DND-41 (cell line): ENCODE measurements at regions not wholly inside any gene's neighbourhood (a gene's known extent, or its start where the extent isn't known, plus 50 kb on each side); places are given as distances from the start of the nearest gene placed in this dataset.
"Not testable (repeated sequence)": the region's sequence is repeated elsewhere in the genome, so short reads cannot be mapped to it uniquely, and the experiment has no call there.

Experiments used
- ATAC-seq: fragments of 200-7000 bp; cut with Tn5 transposase; 3 replicates; pipeline ENCODE4 v1.9.1; 2021; ENCODE audit warnings: low read depth; ENCODE audit not compliant: insufficient read depth
- DNase-seq: peaks from one replicate; pipeline ENCODE4 v3.0.0-alpha.2; 2020
- H2AFZ ChIP-seq: 2 replicates; pipeline ENCODE4 v1.6.0; 2012; ENCODE audit warnings: low read depth, low read length
- H3K27ac ChIP-seq: 2 replicates; pipeline ENCODE4 v1.5.1; 2012; ENCODE audit warnings: low read length, inconsistent platforms
- H3K27me3 ChIP-seq: fragments of 200-600 bp; sonication (generic); 2 replicates; pipeline ENCODE4 v1.6.0; 2012; ENCODE audit warnings: low read length, mild to moderate bottlenecking, inconsistent platforms; ENCODE audit not compliant: insufficient read depth, poor library complexity
- H3K36me3 ChIP-seq: 2 replicates; pipeline ENCODE4 v1.5.1; 2012; ENCODE audit warnings: low read length, inconsistent platforms; ENCODE audit not compliant: insufficient read depth
- H3K4me1 ChIP-seq: 2 replicates; pipeline ENCODE4 v1.5.1; 2012; ENCODE audit warnings: mild to moderate bottlenecking, low read length; ENCODE audit not compliant: insufficient read depth
- H3K4me2 ChIP-seq: 2 replicates; pipeline ENCODE4 v1.6.0; 2012; ENCODE audit warnings: mild to moderate bottlenecking, moderate library complexity, low read length, inconsistent platforms; ENCODE audit not compliant: insufficient read depth
- H3K4me3 ChIP-seq, 2 experiments: fragments of 200-600 bp in 1 of 2; shearing (Covaris generic) in 1 of 2; 2 replicates each; pipeline ENCODE4 v1.5.1; 2012 to 2016; ENCODE audit warnings: inconsistent platforms in 2 of 2, low read length in 2 of 2, mild to moderate bottlenecking in 2 of 2, low read depth in 1 of 2, moderate library complexity in 1 of 2
- H3K79me2 ChIP-seq: 2 replicates; pipeline ENCODE4 v1.6.0; 2012; ENCODE audit warnings: low read length, inconsistent platforms; ENCODE audit not compliant: insufficient read depth
- H3K9ac ChIP-seq: 2 replicates; pipeline ENCODE4 v1.6.0; 2012; ENCODE audit warnings: low read depth, mild to moderate bottlenecking, inconsistent platforms, low read length, moderate library complexity
- H3K9me3 ChIP-seq: 2 replicates; pipeline ENCODE4 v1.5.1; 2012; ENCODE audit warnings: low read length, moderate library complexity, mild to moderate bottlenecking, inconsistent platforms; ENCODE audit not compliant: insufficient read depth, severe bottlenecking
- H4K20me1 ChIP-seq: 2 replicates; pipeline ENCODE4 v1.6.0; 2012; ENCODE audit warnings: low read length; ENCODE audit not compliant: insufficient read depth
- EZH2 ChIP-seq: IDR thresholded peaks from 3 replicates; pipeline ENCODE4 v1.6.1; 2012; ENCODE audit warnings: borderline replicate concordance, low read depth, mild to moderate bottlenecking, moderate library complexity, low read length, inconsistent platforms; ENCODE audit not compliant: severe bottlenecking
- TF ChIP-seq, protein P1 (sequence below): IDR thresholded peaks from 2 replicates; pipeline ENCODE4 v1.5.1; 2012; ENCODE audit warnings: borderline replicate concordance, low read length, moderate library complexity, mild to moderate bottlenecking; ENCODE audit not compliant: poor library complexity, severe bottlenecking; ENCODE audit errors: extremely low read depth

GRCh38 chr21:38115870-38116269, 140.9 kb upstream of the KCNJ15 start:
- no peaks in the 10 kb centered on the region for H4K20me1 ChIP-seq
- peaks cover 3% of the 10 kb centered on the region for H3K27me3 ChIP-seq
- no peak overlapping the region for H3K4me2 ChIP-seq
- H3K79me2 ChIP-seq = no peaks in the 10 kb centered on the region
- DNase-seq (no peak), ATAC-seq (no peak)
- no peaks in the 10 kb centered on the region for H3K4me1 ChIP-seq
- H3K36me3 ChIP-seq = no peaks in the 10 kb centered on the region
- no peak for TF ChIP-seq EZH2
- no peak overlapping the region for H3K27ac ChIP-seq
- H2AFZ ChIP-seq = no peak overlapping the region
- H3K9me3 ChIP-seq = no peaks in the 10 kb centered on the region
- no peak overlapping the region for H3K9ac ChIP-seq
- H3K4me3 ChIP-seq = no peak overlapping the region

DNA sequence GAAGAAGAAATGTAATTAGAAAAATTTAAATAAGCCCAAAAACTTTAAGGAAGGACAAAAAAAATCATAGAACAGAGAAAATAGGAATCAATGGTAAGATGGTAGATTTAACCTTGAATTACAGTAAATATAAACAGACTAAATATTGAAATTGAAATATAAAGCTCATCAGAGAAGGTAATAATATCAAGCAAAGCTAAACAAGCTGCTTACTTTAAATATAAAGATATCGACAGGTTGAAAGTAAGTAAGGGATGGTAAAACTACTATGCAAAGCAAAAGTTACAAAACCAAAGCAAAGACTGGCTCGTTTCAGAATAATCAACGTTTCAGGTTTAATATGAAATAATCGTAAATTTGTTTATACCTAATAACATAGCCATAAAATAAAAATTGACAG, 137.0 kb upstream of the KCNJ15 start:
- no peak overlapping the region for H3K27ac ChIP-seq
- no peaks in the 10 kb centered on the region for H3K79me2 ChIP-seq
- H2AFZ ChIP-seq = no peak overlapping the region
- no peaks in the 10 kb centered on the region for H3K36me3 ChIP-seq
- no peaks in the 10 kb centered on the region for H4K20me1 ChIP-seq
- no peaks in the 10 kb centered on the region for H3K4me1 ChIP-seq
- no peak overlapping the region for H3K4me3 ChIP-seq
- peaks cover 3% of the 10 kb centered on the region for H3K27me3 ChIP-seq
- TF ChIP-seq, protein P1, sequence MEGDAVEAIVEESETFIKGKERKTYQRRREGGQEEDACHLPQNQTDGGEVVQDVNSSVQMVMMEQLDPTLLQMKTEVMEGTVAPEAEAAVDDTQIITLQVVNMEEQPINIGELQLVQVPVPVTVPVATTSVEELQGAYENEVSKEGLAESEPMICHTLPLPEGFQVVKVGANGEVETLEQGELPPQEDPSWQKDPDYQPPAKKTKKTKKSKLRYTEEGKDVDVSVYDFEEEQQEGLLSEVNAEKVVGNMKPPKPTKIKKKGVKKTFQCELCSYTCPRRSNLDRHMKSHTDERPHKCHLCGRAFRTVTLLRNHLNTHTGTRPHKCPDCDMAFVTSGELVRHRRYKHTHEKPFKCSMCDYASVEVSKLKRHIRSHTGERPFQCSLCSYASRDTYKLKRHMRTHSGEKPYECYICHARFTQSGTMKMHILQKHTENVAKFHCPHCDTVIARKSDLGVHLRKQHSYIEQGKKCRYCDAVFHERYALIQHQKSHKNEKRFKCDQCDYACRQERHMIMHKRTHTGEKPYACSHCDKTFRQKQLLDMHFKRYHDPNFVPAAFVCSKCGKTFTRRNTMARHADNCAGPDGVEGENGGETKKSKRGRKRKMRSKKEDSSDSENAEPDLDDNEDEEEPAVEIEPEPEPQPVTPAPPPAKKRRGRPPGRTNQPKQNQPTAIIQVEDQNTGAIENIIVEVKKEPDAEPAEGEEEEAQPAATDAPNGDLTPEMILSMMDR = no peak
- no peak for TF ChIP-seq EZH2
- DNase-seq (no peak), ATAC-seq (no peak)
- no peak overlapping the region for H3K4me2 ChIP-seq
- no peaks in the 10 kb centered on the region for H3K9me3 ChIP-seq
- no peak overlapping the region for H3K9ac ChIP-seq

DNA sequence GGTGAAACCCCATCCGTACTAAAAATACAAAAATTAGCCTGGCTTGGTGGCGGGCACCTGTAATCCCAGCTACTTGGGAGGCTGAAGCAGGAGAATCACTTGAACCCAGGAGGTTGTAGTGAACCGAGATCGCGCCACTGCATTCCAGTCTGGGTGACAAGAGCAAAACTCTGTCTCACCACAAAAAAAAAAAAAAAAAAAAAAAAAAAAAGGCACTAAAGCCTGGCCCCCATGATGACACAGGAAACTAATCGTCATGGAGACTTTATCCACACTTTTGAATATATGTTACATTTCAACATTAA, 136.2 kb upstream of the KCNJ15 start:
- DNase-seq, H3K9me3 ChIP-seq, H3K4me1 ChIP-seq, H3K36me3 ChIP-seq, ATAC-seq, H3K4me2 ChIP-seq, H3K79me2 ChIP-seq, H3K4me3 ChIP-seq, H3K27ac ChIP-seq, H2AFZ ChIP-seq, H3K9ac ChIP-seq, H4K20me1 ChIP-seq, H3K27me3 ChIP-seq: not testable (repeated sequence)

- DNase-seq (no peak), ATAC-seq (no peak)
- H3K9ac ChIP-seq = no peak overlapping the region
- H3K9me3 ChIP-seq = no peaks in the 10 kb centered on the region
- no peak overlapping the region for H3K27ac ChIP-seq
- H3K36me3 ChIP-seq = no peaks in the 10 kb centered on the region
- H4K20me1 ChIP-seq = no peaks in the 10 kb centered on the region
- peaks cover 4% of the 10 kb centered on the region for H3K27me3 ChIP-seq
- H3K4me3 ChIP-seq = no peak overlapping the region
- no peak for TF ChIP-seq EZH2
- TF ChIP-seq, protein P1 = no peak
- H3K4me1 ChIP-seq = no peaks in the 10 kb centered on the region
- H3K79me2 ChIP-seq = no peaks in the 10 kb centered on the region
- no peak overlapping the region for H2AFZ ChIP-seq
- no peak overlapping the region for H3K4me2 ChIP-seq
These were observed 135.6 kb upstream of the KCNJ15 start for GRCh38 chr21:38120984-38121855.
